OCI-LY7 (cell line): ENCODE measurements at regions not wholly inside any gene's neighbourhood (a gene's known extent, or its start where the extent isn't known, plus 50 kb on each side); places are given as distances from the start of the nearest gene placed in this dataset.

Experiments
- BruUV-seq: library from RNA; stranded (reverse); fragments of 400-500 nt; replicated peaks from 2 replicates; lab custom pipeline; 2021; lab: Mats Ljungman, UMichigan
- CTCF ChIA-PET: fragments of 300-600 bp; sonication (Branson Sonifier 250); formaldehyde crosslinking; loops from one replicate; lab custom pipeline; 2022; ENCODE audit warnings: antibody characterized with exemption; ENCODE audit not compliant: unreplicated experiment; lab: Charles Lee
- POLR2A ChIA-PET: fragments of 300-600 bp; sonication (Branson Sonifier 250); formaldehyde crosslinking; loops from one replicate; lab custom pipeline; 2022; ENCODE audit warnings: antibody characterized with exemption; lab: Charles Lee
- DNase-seq: peaks from one replicate; pipeline ENCODE4 v3.0.0-alpha.2; 2015; ENCODE audit warnings: low spot score
- H2AFZ ChIP-seq: fragments of 200-600 bp; sonication (generic), shearing (Covaris generic); 2 replicates; pipeline ENCODE4 v1.6.1; 2014; ENCODE audit warnings: mild to moderate bottlenecking, antibody characterized with exemption, low read length, moderate library complexity
- H3K27ac ChIP-seq: fragments of 200-600 bp; sonication (generic); 2 replicates; pipeline ENCODE4 v1.5.1; 2014; ENCODE audit warnings: mixed run types, low read depth, mild to moderate bottlenecking, moderate library complexity, low read length, inconsistent platforms; ENCODE audit not compliant: poor library complexity, severe bottlenecking
- H3K36me3 ChIP-seq: fragments of 200-600 bp; sonication (generic); 2 replicates; pipeline ENCODE4 v1.6.1; 2014; ENCODE audit warnings: mild to moderate bottlenecking, antibody characterized with exemption, low read length, moderate library complexity, mixed read lengths; ENCODE audit not compliant: insufficient read depth
- H3K4me1 ChIP-seq: fragments of 200-600 bp; sonication (generic); 2 replicates; pipeline ENCODE4 v1.5.1; 2014; ENCODE audit warnings: mild to moderate bottlenecking, low read length; ENCODE audit not compliant: insufficient read depth, poor library complexity, severe bottlenecking
- H3K4me2 ChIP-seq: fragments of 200-600 bp; sonication (generic); 2 replicates; pipeline ENCODE4 v1.6.1; 2014; ENCODE audit warnings: mild to moderate bottlenecking, low read length
- H3K4me3 ChIP-seq: fragments of 200-600 bp; sonication (generic); 2 replicates; pipeline ENCODE4 v1.5.1; 2014; ENCODE audit warnings: mild to moderate bottlenecking, low read depth, low read length; ENCODE audit not compliant: poor library complexity, severe bottlenecking
- H3K79me2 ChIP-seq: fragments of 200-600 bp; sonication (generic); 2 replicates; pipeline ENCODE4 v1.6.1; 2016; ENCODE audit warnings: low read depth, mild to moderate bottlenecking, low read length, moderate library complexity, mixed read lengths; ENCODE audit not compliant: insufficient read depth
- H3K9me2 ChIP-seq: fragments of 200-600 bp; sonication (generic); 2 replicates; pipeline ENCODE4 v1.6.1; 2016; ENCODE audit warnings: mild to moderate bottlenecking, low read length, mixed read lengths; ENCODE audit not compliant: insufficient read depth
- H3K9me3 ChIP-seq: fragments of 200-600 bp; sonication (generic); 2 replicates; pipeline ENCODE4 v1.6.1; 2014; ENCODE audit warnings: mild to moderate bottlenecking, mixed run types, low read length, mixed read lengths
- H4K20me1 ChIP-seq: fragments of 200-600 bp; sonication (generic); 2 replicates; pipeline ENCODE4 v1.6.1; 2014; ENCODE audit warnings: mild to moderate bottlenecking, antibody characterized with exemption, low read length, moderate library complexity, mixed read lengths; ENCODE audit not compliant: insufficient read depth
- CTCF ChIP-seq: fragments of 200-600 bp; sonication (generic); conservative IDR thresholded peaks from 2 replicates; pipeline ENCODE4 v1.5.1; 2014; ENCODE audit warnings: mild to moderate bottlenecking, antibody characterized with exemption, low read length, moderate library complexity, mixed read lengths
- EZH2phosphoT487 ChIP-seq: fragments of 200-600 bp; sonication (generic); IDR thresholded peaks from 2 replicates; pipeline ENCODE4 v1.6.1; 2018; ENCODE audit warnings: low read depth, borderline replicate concordance, mild to moderate bottlenecking, mixed run types, antibody characterized with exemption, low read length, moderate library complexity, mixed read lengths
- intact Hi-C: fragments of 100-400 bp; cut with micrococcal nuclease; formaldehyde crosslinking; loops from one replicate; pipeline ENCODE4 v1.10.0; 2022; ENCODE audit not compliant: unreplicated experiment

- no TSS peak for BruUV-seq
- DNase-seq = no peak
- CTCF ChIA-PET = no interaction called here
These were observed 147.3 kb downstream of the RDH14 start for GRCh38 chr2:18412980-18413675.

GRCh38 chr2:18411626-18412025, 148.8 kb downstream of the RDH14 start:
- BruUV-seq = no TSS peak
- CTCF ChIA-PET = no interaction called here
- POLR2A ChIA-PET = no interaction called here
- no peak overlapping the region for H2AFZ ChIP-seq
- no peaks in the 10 kb centered on the region for H3K79me2 ChIP-seq
- TF ChIP-seq EZH2phosphoT487 = no peak
- no peak for TF ChIP-seq CTCF
- H3K9me3 ChIP-seq = no peaks in the 10 kb centered on the region
- H3K9me2 ChIP-seq = no peaks in the 10 kb centered on the region
- no peak for DNase-seq
- H3K4me2 ChIP-seq = no peak overlapping the region
- no peak overlapping the region for H3K27ac ChIP-seq
- no peaks in the 10 kb centered on the region for H4K20me1 ChIP-seq
- no peak overlapping the region for H3K4me3 ChIP-seq
- H3K4me1 ChIP-seq = no peaks in the 10 kb centered on the region
- H3K36me3 ChIP-seq = no peaks in the 10 kb centered on the region
- intact Hi-C loops = no loop called here

More at GRCh38 chr2:18412980-18413675, 147.3 kb downstream of the RDH14 start:
- Histone ChIP-seq H3K27ac (no peak overlapping the region), H2AFZ (no peak overlapping the region), H4K20me1 (no peaks in the 10 kb centered on the region), H3K9me3 (no peaks in the 10 kb centered on the region), H3K4me1 (no peaks in the 10 kb centered on the region), H3K79me2 (no peaks in the 10 kb centered on the region), H3K4me3 (no peak overlapping the region), H3K36me3 (no peaks in the 10 kb centered on the region), H3K9me2 (no peaks in the 10 kb centered on the region), H3K4me2 (no peak overlapping the region)
- TF ChIP-seq EZH2phosphoT487 (no peak), CTCF (no peak)
- intact Hi-C loops = no loop called here
- POLR2A ChIA-PET = interaction anchor here (0.6 to 0.7 kb wide), 3 partner anchors 19 to 90 kb away, joined by 3 read pairs; no protein-coding TSS in a partner anchor

GRCh38 chr2:18410543-18410942, 149.9 kb downstream of the RDH14 start:
- no TSS peak for BruUV-seq
- no peaks in the 10 kb centered on the region for H3K79me2 ChIP-seq
- H2AFZ ChIP-seq = no peak overlapping the region
- H3K4me2 ChIP-seq = no peak overlapping the region
- H3K27ac ChIP-seq = no peak overlapping the region
- H3K9me2 ChIP-seq = no peaks in the 10 kb centered on the region
- POLR2A ChIA-PET = no interaction called here
- TF ChIP-seq CTCF (no peak), EZH2phosphoT487 (no peak)
- H3K4me3 ChIP-seq = no peak overlapping the region
- DNase-seq = no peak
- H4K20me1 ChIP-seq = no peaks in the 10 kb centered on the region
- no peaks in the 10 kb centered on the region for H3K9me3 ChIP-seq
- CTCF ChIA-PET = no interaction called here
- intact Hi-C loops = no loop called here
- no peaks in the 10 kb centered on the region for H3K4me1 ChIP-seq
- no peaks in the 10 kb centered on the region for H3K36me3 ChIP-seq
